HEK293 (cell line): ENCODE measurements at regions not wholly inside any gene's neighbourhood (a gene's known extent, or its start where the extent isn't known, plus 50 kb on each side); places are given as distances from the start of the nearest gene placed in this dataset.

Experiments
- MYNN ChIP-seq: fragments of 450-650 bp; formaldehyde crosslinking; IDR thresholded peaks from 2 replicates; pipeline ENCODE4 v1.5.1; 2016; ENCODE audit warnings: missing biosample characterization, missing genetic modification characterization, borderline replicate concordance
- TCF7L2 ChIP-seq: IDR thresholded peaks from 2 replicates; pipeline ENCODE4 v1.6.1; 2011; ENCODE audit warnings: low read depth, mild to moderate bottlenecking, inconsistent platforms, low read length, moderate library complexity, borderline replicate concordance
- ZFP3 ChIP-seq: fragments of 450-650 bp; formaldehyde crosslinking; IDR thresholded peaks from 2 replicates; pipeline ENCODE4 v1.5.1; 2016; ENCODE audit warnings: low read depth, missing biosample characterization, missing genetic modification characterization
- ZNF16 ChIP-seq: fragments of 450-650 bp; formaldehyde crosslinking; IDR thresholded peaks from 2 replicates; pipeline ENCODE4 v1.5.1; 2016; ENCODE audit warnings: low read depth, missing biosample characterization, missing genetic modification characterization
- ZNF341 ChIP-seq: fragments of 450-650 bp; formaldehyde crosslinking; IDR thresholded peaks from 2 replicates; pipeline ENCODE4; 2016; ENCODE audit warnings: low read depth, missing biosample characterization, missing genetic modification characterization
- ZNF830 ChIP-seq: fragments of 450-650 bp; IDR thresholded peaks from 2 replicates; pipeline ENCODE4 v1.5.0; 2018; ENCODE audit warnings: missing biosample characterization, missing genetic modification characterization, low read depth, mild to moderate bottlenecking, moderate library complexity
- ZXDB ChIP-seq: fragments of 450-650 bp; formaldehyde crosslinking; IDR thresholded peaks from 2 replicates; pipeline ENCODE4 v1.5.1; 2016; ENCODE audit warnings: missing biosample characterization, missing genetic modification characterization
- TF ChIP-seq, protein P1 (sequence below): fragments of 450-650 bp; formaldehyde crosslinking; IDR thresholded peaks from 2 replicates; pipeline ENCODE4 v1.5.1; 2016; ENCODE audit warnings: missing biosample characterization, missing genetic modification characterization

DNA sequence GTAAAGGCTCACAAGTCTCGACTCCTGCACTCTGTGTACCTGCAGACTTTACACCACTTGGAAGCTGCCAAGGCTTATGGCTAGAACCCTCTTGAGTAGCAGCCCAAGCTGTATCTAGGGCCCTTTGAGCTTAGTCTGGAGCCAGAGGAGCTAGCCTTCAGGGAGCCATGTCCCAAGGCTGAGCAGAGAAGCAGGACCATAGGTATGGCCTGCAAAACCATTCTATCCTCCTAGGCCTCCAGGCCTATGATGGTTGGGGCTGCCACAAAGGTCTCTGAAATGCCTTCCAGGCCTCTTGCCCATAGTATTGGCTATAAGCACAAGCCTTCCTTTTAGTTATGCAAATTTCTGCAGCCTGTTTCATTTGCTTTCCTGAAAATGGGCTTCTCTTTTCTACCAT lies 380.7 kb upstream of the CPXCR1 start:
- TF ChIP-seq ZNF341 (no peak), ZNF830 (tag by site-specific recombination) (no peak), MYNN (tag by site-specific recombination) (no peak), ZXDB (tag by site-specific recombination) (no peak), ZFP3 (tag by site-specific recombination) (no peak), ZNF16 (tag by site-specific recombination) (no peak), TCF7L2 (no peak)
- TF ChIP-seq, protein P1, sequence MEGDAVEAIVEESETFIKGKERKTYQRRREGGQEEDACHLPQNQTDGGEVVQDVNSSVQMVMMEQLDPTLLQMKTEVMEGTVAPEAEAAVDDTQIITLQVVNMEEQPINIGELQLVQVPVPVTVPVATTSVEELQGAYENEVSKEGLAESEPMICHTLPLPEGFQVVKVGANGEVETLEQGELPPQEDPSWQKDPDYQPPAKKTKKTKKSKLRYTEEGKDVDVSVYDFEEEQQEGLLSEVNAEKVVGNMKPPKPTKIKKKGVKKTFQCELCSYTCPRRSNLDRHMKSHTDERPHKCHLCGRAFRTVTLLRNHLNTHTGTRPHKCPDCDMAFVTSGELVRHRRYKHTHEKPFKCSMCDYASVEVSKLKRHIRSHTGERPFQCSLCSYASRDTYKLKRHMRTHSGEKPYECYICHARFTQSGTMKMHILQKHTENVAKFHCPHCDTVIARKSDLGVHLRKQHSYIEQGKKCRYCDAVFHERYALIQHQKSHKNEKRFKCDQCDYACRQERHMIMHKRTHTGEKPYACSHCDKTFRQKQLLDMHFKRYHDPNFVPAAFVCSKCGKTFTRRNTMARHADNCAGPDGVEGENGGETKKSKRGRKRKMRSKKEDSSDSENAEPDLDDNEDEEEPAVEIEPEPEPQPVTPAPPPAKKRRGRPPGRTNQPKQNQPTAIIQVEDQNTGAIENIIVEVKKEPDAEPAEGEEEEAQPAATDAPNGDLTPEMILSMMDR (tag by site-specific recombination): no peak
